ENCODE measurements at regions not wholly inside any gene's neighbourhood (a gene's known extent, or its start where the extent isn't known, plus 50 kb on each side); places are given as distances from the start of the nearest gene placed in this dataset.

- Histone ChIP-seq H3K36me3 (no peaks in the 10 kb centered on the region), H3K4me3 (no peak overlapping the region), H3K4me1 (no peaks in the 10 kb centered on the region), H3K27me3 (peaks cover 0 to 11% of the 10 kb centered on the region in 2 donors), H3K9me3 (no peaks in the 10 kb centered on the region), H3K27ac (no peak overlapping the region)
- ATAC-seq (no peak), DNase-seq (peak in 2 of 4 donors; percentile 36 to 65)
- intact Hi-C loops (cut with DNase I): no loop called here
- TF ChIP-seq CTCF (IDR thresholded peaks at IDR 0.05): no peak
These were observed 500.4 kb downstream of the GALR1 start for GRCh38 chr18:77750006-77750405.

DNA sequence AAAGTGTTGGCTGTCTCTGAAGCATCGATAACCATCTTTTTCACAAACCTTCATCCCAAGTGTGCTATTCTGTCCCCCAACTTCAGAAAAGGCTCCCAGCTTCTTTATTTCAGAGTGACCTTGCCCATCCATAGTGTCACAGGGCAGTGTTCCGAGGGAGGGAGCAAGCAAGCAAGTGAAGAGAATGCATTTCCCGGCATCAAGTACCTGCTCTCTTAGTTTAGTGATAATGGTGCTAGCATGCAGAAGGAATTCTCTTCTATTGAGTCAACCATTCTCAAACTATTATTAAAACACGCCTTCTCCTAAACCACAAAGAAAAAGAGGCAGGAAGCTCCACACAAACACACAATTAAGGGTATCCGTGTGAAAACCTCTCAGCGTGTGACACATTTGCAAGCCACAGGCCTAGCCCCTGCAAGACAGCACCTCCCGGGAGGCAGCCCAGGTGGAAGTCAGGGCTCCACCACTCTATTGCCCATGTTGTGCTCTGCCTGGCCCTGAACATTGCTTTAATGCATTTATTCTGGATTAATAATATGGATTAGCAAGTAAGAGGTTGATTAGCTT lies 504.9 kb downstream of the GALR1 start:
- no peak overlapping the region for H3K4me3 ChIP-seq
- H3K9me3 ChIP-seq: no peaks in the 10 kb centered on the region
- no peak for DNase-seq
- no peaks in the 10 kb centered on the region for H3K36me3 ChIP-seq
- no peak for ATAC-seq
- peaks cover 0 to 11% of the 10 kb centered on the region in 2 donors for H3K27me3 ChIP-seq
- TF ChIP-seq CTCF (IDR thresholded peaks at IDR 0.05): no peak
- no peaks in the 10 kb centered on the region for H3K4me1 ChIP-seq
- intact Hi-C loops (cut with DNase I): no loop called here
- H3K27ac ChIP-seq: no peak overlapping the region

DNA sequence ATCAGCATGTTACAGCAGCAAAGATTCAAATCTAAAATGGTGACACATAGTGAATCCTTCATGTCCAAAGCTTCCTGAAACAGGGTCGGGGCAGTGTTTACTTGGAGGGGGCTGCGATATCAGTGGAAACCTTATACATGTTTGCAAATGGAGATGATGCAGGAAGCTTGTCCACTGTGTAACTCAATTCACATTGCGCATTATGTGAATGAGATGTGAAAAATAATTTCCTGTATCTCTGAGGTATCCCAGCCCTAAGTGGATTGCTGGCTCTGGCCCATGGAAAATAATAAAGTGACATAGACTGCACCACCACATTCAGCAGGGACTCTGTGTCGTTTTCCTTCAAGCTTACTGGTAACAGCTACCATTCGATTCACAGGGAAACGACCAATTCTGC lies 505.5 kb downstream of the GALR1 start:
- DNase-seq (no peak), ATAC-seq (no peak)
- intact Hi-C loops (cut with DNase I): no loop called here
- H3K36me3 ChIP-seq: no peaks in the 10 kb centered on the region
- no peaks in the 10 kb centered on the region for H3K9me3 ChIP-seq
- H3K27me3 ChIP-seq: peaks cover 0 to 11% of the 10 kb centered on the region in 2 donors
- H3K4me1 ChIP-seq: no peaks in the 10 kb centered on the region
- H3K4me3 ChIP-seq: no peak overlapping the region
- H3K27ac ChIP-seq: no peak overlapping the region
- TF ChIP-seq CTCF (IDR thresholded peaks at IDR 0.05): no peak

- no peaks in the 10 kb centered on the region for H3K9me3 ChIP-seq
- intact Hi-C loops (cut with DNase I): no loop called here
These were observed 511.7 kb downstream of the GALR1 start for GRCh38 chr18:77761332-77761731.

GRCh38 chr18:77762014-77762413 lies 512.4 kb downstream of the GALR1 start:
- no peaks in the 10 kb centered on the region for H3K36me3 ChIP-seq
- intact Hi-C loops (cut with DNase I): no loop called here
- H3K4me1 ChIP-seq: peaks cover 0 to 3% of the 10 kb centered on the region in 2 donors
- no peak overlapping the region for H3K27ac ChIP-seq
- H3K9me3 ChIP-seq: no peaks in the 10 kb centered on the region
- DNase-seq: no peak
- TF ChIP-seq CTCF (IDR thresholded peaks at IDR 0.05): no peak
- peaks cover 0 to 17% of the 10 kb centered on the region in 2 donors for H3K27me3 ChIP-seq
- no peak for ATAC-seq
- H3K4me3 ChIP-seq: no peak overlapping the region

More at GRCh38 chr18:77761332-77761731, 511.7 kb downstream of the GALR1 start:
- no peak overlapping the region for H3K4me3 ChIP-seq
- no peak overlapping the region for H3K27ac ChIP-seq
- H3K4me1 ChIP-seq: peaks cover 0 to 3% of the 10 kb centered on the region in 2 donors
- peaks cover 0 to 17% of the 10 kb centered on the region in 2 donors for H3K27me3 ChIP-seq
- DNase-seq (no peak), ATAC-seq (no peak)
- TF ChIP-seq CTCF (IDR thresholded peaks at IDR 0.05): no peak
- no peaks in the 10 kb centered on the region for H3K36me3 ChIP-seq

Data from left lung (tissue), 4 donors.